ENCODE measurements at regions not wholly inside any gene's neighbourhood (a gene's known extent, or its start where the extent isn't known, plus 50 kb on each side); places are given as distances from the start of the nearest gene placed in this dataset.

- DNase-seq: no peak
Observed at GRCh38 chr2:196224756-196225155, 53.4 kb upstream of the STK17B start.

- DNase-seq: no peak
Observed at GRCh38 chr2:196225213-196225612, 53.8 kb upstream of the STK17B start.

DNA sequence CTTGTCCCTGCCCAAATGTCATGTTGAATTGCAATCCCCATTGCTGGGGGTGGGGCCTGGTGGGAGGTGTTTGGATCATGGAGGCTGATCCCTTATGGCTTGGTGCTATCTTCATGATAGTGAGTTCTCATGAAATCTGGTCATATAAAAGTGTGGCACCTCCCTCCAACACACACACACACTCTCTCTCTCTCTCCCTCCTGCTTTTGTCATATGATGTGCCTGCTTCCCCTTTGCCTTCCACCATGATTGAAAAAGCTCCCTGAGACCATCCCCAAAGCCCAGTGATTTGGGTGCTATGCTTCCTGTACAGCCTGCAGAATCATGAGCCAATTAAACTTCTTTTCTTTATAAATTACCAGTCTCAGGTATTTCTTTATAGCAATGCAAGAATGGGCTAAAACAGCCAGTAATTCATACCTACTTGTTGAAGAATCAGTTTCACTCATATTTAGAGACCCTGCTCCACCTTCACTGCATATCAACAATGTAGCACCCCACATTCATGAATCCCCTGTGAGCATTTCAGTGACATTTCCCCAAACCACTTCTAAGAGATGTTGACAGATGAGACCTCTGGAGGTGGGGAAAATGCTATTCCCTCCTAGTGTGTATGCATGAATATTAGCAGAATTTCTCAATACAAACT lies 54.8 kb upstream of the STK17B start:
- no peak for DNase-seq

DNA sequence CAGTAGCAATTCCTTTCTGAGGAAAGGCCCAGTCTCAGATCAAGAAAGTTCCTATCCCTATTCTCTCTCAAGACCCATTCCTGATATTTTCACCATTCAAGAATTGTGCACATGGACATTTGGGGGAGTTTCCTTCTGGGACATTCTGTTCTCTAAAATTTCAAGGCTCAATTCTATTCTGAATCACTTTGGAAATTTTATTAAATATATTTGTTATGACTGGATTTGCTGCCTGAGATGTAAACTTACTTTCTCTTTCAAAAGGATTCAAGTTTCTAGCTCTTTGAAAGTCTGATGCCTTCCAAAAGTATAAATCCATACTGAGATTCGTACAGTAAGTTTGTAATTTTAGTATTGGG lies 55.3 kb upstream of the STK17B start:
- no peak for DNase-seq

DNA sequence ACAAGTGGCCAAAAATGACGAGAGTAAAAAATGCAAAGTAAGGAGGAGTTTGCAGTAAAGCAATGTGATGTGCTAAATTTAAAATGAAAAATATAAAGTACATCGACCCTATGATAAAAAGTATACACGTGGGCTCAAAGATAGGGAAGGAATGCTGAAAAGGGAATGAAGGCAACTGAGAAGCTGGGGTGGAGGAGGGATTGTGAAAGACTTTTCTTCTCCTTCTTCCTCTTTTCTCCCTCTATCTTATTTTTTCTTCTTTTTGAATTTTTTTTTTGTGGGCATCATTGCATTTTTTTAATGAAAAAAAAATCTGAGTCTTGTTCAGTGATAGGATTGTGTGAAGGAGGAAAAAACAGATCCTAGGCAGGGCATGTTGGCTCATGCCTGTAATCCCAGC lies 57.6 kb upstream of the STK17B start:
- DNase-seq: no peak

DNA sequence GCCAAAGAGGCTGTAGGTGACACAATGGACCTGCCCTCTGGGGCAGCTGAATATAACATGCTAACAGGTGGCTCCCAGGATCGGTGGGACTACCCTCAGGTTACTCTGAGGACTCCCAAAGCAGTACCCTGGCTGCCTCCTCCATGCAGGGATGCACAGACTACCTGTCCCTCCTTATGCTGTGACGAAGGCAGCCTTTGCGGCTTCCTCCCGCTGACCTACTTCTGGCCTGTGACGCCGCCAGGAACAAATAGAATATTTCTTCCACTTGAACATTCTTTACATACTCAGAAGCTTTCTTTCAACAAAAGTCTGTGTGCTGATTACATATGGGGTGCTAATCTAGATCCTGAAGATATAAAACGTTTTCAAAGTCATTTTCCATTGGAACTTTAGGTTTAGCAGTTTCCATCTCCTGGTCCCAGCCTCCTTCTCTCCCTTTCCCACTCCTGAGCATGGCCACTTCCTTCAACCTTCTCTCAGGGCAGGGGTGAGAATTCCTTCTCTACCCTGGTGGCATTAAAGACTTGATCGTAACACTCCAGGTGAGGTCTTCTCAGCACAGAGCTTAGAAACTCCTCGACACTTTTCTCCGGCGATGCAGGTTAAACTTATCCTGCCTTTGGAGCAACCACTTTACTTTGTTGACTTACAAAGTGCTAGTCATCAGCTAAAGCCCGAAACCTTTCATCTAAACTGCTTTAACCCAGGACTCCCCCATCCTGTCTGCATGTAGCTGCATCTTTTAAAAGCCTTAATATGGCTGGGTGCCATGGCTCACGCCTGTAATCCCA lies 58.9 kb upstream of the STK17B start:
- no peak for DNase-seq

DNA sequence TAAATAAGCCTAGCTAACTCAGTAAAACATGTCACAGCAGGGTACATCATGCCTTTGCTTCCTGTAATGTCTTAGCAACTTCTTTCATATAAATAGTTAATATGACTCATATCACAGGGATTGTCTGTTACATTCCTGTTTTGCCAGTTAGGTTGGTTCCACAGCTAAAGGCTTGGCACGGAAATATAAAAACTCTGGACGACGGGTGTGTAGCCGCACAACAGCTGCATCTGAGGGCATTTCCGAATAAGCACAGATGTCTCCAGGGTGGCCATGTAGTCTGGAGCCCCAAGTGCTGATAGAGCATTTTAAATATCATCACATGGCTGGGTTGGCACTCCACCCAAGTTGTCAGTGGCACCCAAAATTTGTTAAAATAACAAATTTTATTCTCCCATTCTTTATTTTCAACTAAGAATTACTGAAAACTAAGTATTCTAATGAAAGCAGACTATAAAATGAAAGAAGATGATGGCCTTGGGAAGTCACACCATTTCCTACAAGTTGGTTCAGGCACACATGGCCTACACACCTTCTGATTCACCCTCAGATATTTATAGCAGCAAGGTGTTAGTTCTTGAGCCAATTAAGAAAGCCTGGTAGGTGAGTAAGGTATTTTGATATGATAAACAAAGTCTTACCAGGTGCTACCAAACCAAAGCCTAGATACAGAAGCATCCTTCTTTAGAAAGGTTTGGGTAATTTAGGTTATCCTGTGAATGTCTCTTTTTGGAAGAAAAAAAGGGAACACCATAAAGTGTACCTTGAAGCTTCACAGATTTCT lies 61.8 kb upstream of the STK17B start:
- DNase-seq: peak; percentile 94

- no peak for DNase-seq
Observed at GRCh38 chr2:196233805-196234475, 62.6 kb upstream of the STK17B start.

GRCh38 chr2:196234672-196235071 lies 63.3 kb upstream of the STK17B start:
- no peak for DNase-seq

DNA sequence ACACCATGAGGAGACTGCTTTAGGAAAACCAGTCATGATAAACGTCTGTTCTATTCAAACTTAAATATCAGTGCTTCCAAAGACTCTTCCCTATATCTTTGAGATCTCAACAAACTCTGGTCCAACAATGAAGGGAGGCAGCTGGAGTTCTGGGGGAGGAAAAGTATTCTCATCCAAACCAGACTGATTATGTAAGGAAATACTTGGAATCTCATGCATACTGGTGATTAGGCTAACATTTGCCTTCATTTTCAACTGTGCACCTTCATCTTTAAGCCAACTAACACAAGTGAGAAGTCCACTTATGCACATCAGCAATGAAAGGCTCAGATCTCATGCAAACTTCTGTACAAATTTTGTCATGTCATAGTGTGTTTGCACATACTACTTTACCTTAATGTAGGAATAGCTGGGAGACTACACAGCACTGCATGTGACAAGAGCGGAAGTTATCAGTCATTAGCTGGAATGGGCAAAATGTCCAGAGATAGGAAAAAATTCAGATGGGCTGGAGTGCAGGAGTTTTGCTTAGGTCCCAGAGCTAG lies 67.5 kb upstream of the STK17B start:
- no peak for DNase-seq

- DNase-seq: peak; percentile 26
Observed at GRCh38 chr2:196239622-196240587, 68.5 kb upstream of the STK17B start.

- DNase-seq: no peak
Observed at GRCh38 chr2:196241175-196241574, 69.8 kb upstream of the STK17B start.

DNA sequence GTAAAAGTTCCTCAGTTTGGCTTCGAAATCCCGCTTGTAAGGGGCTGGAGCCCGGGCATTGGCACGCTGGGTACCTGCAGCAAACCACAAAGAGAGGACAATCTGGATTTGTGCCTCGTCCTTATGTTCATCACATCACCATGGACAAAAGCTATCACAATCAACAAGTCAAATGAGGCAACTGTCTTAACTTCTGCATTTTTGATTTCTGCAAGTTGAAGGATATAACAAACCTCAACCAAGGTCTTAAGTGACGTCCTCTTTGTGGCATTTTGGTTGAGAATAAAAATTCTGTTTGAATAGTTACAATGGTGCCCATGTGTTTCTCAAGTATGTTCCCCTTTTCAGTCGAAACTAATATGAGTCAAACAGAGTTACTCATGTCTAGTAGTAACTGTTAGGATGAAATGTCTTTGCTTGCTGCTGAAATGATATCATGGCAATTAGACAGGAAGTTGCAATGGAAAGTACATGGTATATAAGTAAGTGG lies 70.8 kb upstream of the STK17B start:
- no peak for DNase-seq

GRCh38 chr2:196244516-196244915 lies 73.1 kb upstream of the STK17B start:
- no peak for DNase-seq

DNA sequence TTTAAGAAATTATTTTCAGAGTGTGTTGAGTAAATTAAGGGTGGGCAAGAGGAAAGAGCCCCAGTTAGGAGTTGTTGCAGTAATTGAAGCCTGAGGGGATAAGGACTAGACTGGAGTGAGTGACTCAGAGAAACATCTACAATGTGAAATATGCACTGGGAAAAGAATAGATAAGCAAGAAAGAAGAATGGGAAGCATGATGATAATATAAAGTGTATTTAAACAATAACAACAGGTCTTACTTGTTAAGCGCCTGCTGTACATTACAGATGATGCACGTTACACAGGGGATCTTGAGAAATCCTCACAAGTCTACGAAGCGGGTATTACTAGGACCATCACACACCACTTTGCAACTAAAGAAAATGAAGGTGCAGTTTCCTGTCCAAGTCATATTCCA lies 73.6 kb upstream of the STK17B start:
- no peak for DNase-seq

DNA sequence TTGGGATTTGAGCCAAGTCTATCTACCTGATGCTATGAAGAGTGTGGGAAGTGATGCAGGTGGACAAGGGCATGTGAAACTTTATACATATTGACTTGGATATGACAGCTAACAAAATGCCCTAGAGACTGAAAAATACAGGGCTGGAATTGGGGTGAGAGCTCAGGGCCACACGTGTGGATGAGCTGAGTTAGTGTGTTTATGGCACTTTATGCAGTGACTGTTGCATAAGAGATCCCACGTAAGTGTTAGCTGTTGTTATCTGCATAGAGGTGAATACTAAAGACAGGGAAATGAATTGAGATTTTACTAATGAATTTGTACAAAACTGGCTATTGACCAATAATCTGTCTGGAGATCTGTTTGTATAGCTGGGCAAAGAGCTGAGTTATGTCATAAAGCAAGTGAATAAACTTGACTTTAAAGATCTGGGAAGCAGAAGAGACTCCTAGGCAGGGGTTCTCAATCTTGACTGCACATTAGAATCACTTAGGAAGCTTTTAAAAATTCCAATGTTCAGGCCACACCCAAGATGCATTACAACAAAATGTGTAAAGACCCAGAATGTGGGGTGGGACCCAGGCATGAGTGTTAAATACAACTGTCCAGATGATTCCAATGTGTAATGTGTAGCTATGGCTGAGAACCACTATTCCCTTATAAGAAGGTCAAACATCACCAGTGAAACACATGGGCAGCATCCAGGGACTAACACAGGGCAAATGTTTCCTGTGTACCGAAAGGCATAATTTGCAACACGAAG lies 74.2 kb upstream of the STK17B start:
- DNase-seq: no peak

- no peak for DNase-seq
Observed at GRCh38 chr2:196247114-196247975, 76.0 kb upstream of the STK17B start.

- DNase-seq: peak; percentile 19
Observed at GRCh38 chr2:196247976-196248280, 76.5 kb upstream of the STK17B start.

- DNase-seq: no peak
Observed at GRCh38 chr2:196248467-196249094, 77.2 kb upstream of the STK17B start.

All from tongue (tissue), 1 donor.